Lung (tissue), 11 donors: ENCODE measurements at regions not wholly inside any gene's neighbourhood (a gene's known extent, or its start where the extent isn't known, plus 50 kb on each side); places are given as distances from the start of the nearest gene placed in this dataset.

Source experiments
- ATAC-seq: fragments of 200-7000 bp; cut with Tn5 transposase; one replicate; pipeline ENCODE4 v1.9.1; 2020; ENCODE audit warnings: moderate number of reproducible peaks; ENCODE audit not compliant: insufficient read depth, low FRiP score
- DNase-seq, 3 donors: peaks; one replicate each; pipeline ENCODE4 v3.0.0-alpha.2; 2013 to 2017
- H3K27ac ChIP-seq, 2 donors: one replicate each; pipeline ENCODE4 v1.5.1; 2013; ENCODE audit warnings: mild to moderate bottlenecking in 2 of 2, moderate library complexity in 2 of 2, control low read depth in 1 of 2, inconsistent platforms in 1 of 2, low read depth in 1 of 2, low read length in 1 of 2
- H3K27me3 ChIP-seq, 3 donors: one replicate each; pipeline ENCODE4 v1.5.1; 2013; ENCODE audit warnings: low read length in 2 of 3; ENCODE audit not compliant: control insufficient read depth in 3 of 3, insufficient read depth in 3 of 3
- H3K36me3 ChIP-seq, 4 donors: one replicate each; pipeline ENCODE4 v1.5.1; 2013; ENCODE audit warnings: low read length in 4 of 4, mild to moderate bottlenecking in 1 of 4, moderate library complexity in 1 of 4; ENCODE audit not compliant: control insufficient read depth in 4 of 4, insufficient read depth in 4 of 4
- H3K4me1 ChIP-seq, 5 donors: one replicate each; pipeline ENCODE4 v1.5.1; 2013; ENCODE audit warnings: low read length in 5 of 5, mild to moderate bottlenecking in 2 of 5, moderate library complexity in 1 of 5; ENCODE audit not compliant: control insufficient read depth in 5 of 5, insufficient read depth in 5 of 5
- H3K4me3 ChIP-seq: one replicate; pipeline ENCODE4 v1.5.1; 2013; ENCODE audit warnings: mild to moderate bottlenecking, control low read depth, moderate library complexity
- H3K9ac ChIP-seq, 2 donors: one replicate each; pipeline ENCODE4 v1.5.1; 2013; ENCODE audit warnings: low read length in 2 of 2, control low read depth in 1 of 2; ENCODE audit not compliant: insufficient read depth in 1 of 2
- H3K9me3 ChIP-seq, 4 donors: one replicate each; pipeline ENCODE4 v1.5.1; 2013; ENCODE audit warnings: low read length in 3 of 4, mild to moderate bottlenecking in 1 of 4, moderate library complexity in 1 of 4; ENCODE audit not compliant: control insufficient read depth in 4 of 4, insufficient read depth in 3 of 4
- CTCF ChIP-seq: IDR thresholded peaks from 2 replicates; pipeline ENCODE4 v1.5.1; 2012; ENCODE audit warnings: mild to moderate bottlenecking; ENCODE audit errors: control extremely low read depth, extremely low read depth
- WGBS, 2 donors: extraction: QIAGEN DNeasy Blood & Tissue Kit; methylation state at CpG; one replicate each; pipeline ENCODE4 v1.1.7; 2013; 5-methylcytosine and 5-hydroxymethylcytosine counted together
- donor health status: control.
- donor health status: control.
- donor health status: Bipolar disorder and iron deficiency.
- donor health status: healthy.
- donor health status: DM: yes; HTN: yes; CAD: no.

DNA sequence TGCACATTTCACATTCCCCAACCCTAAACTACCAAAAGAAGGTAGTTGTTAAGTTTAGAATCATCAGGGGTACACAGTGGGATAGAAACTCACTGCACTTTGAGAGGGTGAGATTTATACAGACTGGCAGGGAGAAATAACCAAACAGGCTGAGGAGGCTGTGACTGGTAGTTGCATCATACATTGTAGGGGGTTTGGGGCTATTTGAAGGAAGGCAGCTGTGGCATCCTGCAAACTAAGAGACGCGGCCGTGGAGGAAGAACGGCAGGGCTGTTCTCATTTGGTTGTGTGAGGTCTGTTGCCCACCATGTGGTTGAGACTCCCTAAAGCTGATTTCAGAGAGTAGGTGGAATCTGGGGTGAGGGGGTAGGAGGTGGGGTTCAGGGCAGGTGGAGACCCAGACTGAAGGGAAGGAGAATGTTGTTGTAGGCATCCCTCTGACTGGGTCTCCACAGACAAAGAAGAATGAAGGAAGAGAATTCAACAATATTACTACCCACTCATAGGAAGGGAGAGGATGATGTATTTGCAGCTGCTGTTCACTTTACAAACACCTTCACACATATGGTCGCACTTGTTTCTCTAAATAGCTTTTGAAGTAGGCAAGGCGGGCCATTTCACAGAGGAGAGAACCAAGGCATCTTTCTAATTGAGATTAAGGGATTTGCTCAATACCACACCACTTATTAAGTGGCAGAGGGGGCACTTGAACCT is 170.9 kb upstream of the SIX2 start:
- Histone ChIP-seq H3K27me3 (no peaks in the 10 kb centered on the region), H3K4me1 (peaks cover 0 to 11% (median 0%) of the 10 kb centered on the region in 5 donors), H3K36me3 (no peaks in the 10 kb centered on the region), H3K9ac (no peak overlapping the region), H3K9me3 (peaks cover 0 to 3% (median 1%) of the 10 kb centered on the region in 4 donors), H3K27ac (no peak overlapping the region), H3K4me3 (no peak overlapping the region)
- 45 to 66% methylated on average over 6 of the region's 6 CpGs for WGBS, 2 donors
- peak; percentile 65 to 86 (median 79) for DNase-seq
- no peak for ATAC-seq
- TF ChIP-seq CTCF, result no peak

GRCh38 chr2:45178854-45179253 is 169.6 kb upstream of the SIX2 start:
- H3K9ac ChIP-seq, result no peak overlapping the region
- TF ChIP-seq CTCF, result no peak
- H3K4me1 ChIP-seq, result peaks cover 0 to 11% (median 0%) of the 10 kb centered on the region in 5 donors
- DNase-seq (no peak), ATAC-seq (no peak)
- no peak overlapping the region for H3K27ac ChIP-seq
- no peaks in the 10 kb centered on the region for H3K36me3 ChIP-seq
- H3K27me3 ChIP-seq, result peaks cover 0 to 5% (median 5%) of the 10 kb centered on the region in 3 donors
- WGBS, 2 donors, result 64 to 97% methylated on average over 2 of the region's 2 CpGs
- peaks cover 0 to 3% (median 1%) of the 10 kb centered on the region in 4 donors for H3K9me3 ChIP-seq
- no peak overlapping the region for H3K4me3 ChIP-seq

DNA sequence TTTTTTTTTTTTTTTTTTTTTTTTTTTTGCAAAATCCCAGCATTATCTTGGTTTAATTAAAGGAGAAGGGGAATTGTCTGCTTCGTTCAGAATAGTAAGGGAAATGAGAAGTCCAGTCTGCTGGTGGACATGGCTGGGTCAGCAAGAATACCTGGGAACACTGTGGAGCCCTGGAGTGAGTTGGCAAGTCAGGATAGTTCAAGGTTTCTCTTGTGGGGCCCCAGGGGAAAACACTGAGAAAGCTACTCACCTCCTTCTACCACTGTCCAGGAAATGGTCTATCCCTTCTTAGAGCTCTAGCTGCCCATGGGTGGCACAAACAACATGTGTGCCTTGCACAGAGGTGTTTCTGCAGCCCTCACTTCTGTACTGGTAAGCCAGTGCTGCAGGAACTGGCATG is 169.1 kb upstream of the SIX2 start:
- 63 to 88% methylated on average over 1 of the region's 1 CpG for WGBS, 2 donors

More for the DNA sequence above, 169.1 kb upstream of the SIX2 start:
- peaks cover 0 to 3% (median 1%) of the 10 kb centered on the region in 4 donors for H3K9me3 ChIP-seq
- DNase-seq (no peak), ATAC-seq (no peak)
- TF ChIP-seq CTCF, result no peak
- H3K36me3 ChIP-seq, result no peaks in the 10 kb centered on the region
- peaks cover 0 to 11% (median 0%) of the 10 kb centered on the region in 5 donors for H3K4me1 ChIP-seq
- peaks cover 0 to 10% (median 10%) of the 10 kb centered on the region in 3 donors for H3K27me3 ChIP-seq
- no peak overlapping the region for H3K4me3 ChIP-seq
- H3K27ac ChIP-seq, result no peak overlapping the region
- no peak overlapping the region for H3K9ac ChIP-seq
